ENCODE measurements at regions not wholly inside any gene's neighbourhood (a gene's known extent, or its start where the extent isn't known, plus 50 kb on each side); places are given as distances from the start of the nearest gene placed in this dataset.

DNA sequence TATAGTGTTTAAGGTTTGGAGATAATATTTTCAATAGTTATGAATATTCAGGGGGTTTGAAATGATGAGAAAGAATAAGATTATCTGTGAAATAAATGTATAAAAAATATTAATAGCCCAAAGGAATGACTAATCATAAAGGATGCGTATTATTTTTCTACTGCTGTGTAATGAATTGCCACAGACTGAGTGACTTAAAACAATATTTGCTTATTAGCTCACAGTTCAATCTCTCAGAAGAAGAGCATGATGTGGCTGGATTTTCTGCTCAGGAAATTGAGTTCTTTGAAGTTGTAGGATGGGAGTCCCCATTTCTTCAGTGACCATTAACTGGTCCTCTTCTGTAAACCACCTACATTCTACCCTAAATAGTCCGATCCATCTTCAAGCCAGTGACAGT is 1680.8 kb upstream of the AGA start:
- Histone ChIP-seq H3K27me3 (ENCODE audit: insufficient read depth, low read length) (no peaks in the 10 kb centered on the region), H3K36me3 (ENCODE audit: insufficient read depth, low read length) (no peaks in the 10 kb centered on the region)

DNA sequence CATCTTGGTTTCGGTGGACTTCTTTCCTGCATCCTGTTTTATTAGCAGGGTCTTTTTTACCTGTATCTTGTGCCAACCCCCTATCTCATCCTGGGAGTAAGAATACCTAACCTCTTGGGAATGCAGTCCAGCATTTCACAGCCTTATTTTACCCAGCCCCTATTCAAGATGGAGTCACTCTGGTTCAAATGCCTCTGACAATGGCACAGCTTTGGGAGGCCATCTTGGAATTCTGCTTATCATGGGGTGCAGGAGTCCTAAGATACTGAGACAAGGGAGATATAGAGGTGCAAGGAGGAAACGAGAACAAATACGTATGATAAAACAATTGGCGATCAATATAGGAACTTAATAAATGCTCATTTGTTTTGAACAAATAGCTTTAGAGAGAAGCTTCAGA is 1682.2 kb upstream of the AGA start:
- H3K4me3 ChIP-seq (ENCODE audit: insufficient read depth, low read length) = no peak overlapping the region
- no peaks in the 10 kb centered on the region for H3K27me3 ChIP-seq (ENCODE audit: insufficient read depth, low read length)
- H3K9me3 ChIP-seq (ENCODE audit: low read depth, low read length) = no peaks in the 10 kb centered on the region
- no peaks in the 10 kb centered on the region for H3K4me1 ChIP-seq (ENCODE audit: insufficient read depth, low read length)
- H3K4me2 ChIP-seq (ENCODE audit: insufficient read depth, low read length) = no peak overlapping the region
- DNase-seq (ENCODE audit: insufficient read length, low spot score, missing footprints) = no peak
- H3K27ac ChIP-seq (ENCODE audit: low read depth, low read length) = no peak overlapping the region
- no peaks in the 10 kb centered on the region for H3K79me2 ChIP-seq (ENCODE audit: insufficient read depth, low read length)
- TF ChIP-seq, protein P1, sequence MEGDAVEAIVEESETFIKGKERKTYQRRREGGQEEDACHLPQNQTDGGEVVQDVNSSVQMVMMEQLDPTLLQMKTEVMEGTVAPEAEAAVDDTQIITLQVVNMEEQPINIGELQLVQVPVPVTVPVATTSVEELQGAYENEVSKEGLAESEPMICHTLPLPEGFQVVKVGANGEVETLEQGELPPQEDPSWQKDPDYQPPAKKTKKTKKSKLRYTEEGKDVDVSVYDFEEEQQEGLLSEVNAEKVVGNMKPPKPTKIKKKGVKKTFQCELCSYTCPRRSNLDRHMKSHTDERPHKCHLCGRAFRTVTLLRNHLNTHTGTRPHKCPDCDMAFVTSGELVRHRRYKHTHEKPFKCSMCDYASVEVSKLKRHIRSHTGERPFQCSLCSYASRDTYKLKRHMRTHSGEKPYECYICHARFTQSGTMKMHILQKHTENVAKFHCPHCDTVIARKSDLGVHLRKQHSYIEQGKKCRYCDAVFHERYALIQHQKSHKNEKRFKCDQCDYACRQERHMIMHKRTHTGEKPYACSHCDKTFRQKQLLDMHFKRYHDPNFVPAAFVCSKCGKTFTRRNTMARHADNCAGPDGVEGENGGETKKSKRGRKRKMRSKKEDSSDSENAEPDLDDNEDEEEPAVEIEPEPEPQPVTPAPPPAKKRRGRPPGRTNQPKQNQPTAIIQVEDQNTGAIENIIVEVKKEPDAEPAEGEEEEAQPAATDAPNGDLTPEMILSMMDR (IDR thresholded peaks at IDR 0.05; ENCODE audit: extremely low read depth, low read depth, low read length) = no peak
- H4K20me1 ChIP-seq (ENCODE audit: insufficient read depth, low read length) = no peaks in the 10 kb centered on the region
- H2AFZ ChIP-seq (ENCODE audit: low read length) = no peak overlapping the region
- H3K36me3 ChIP-seq (ENCODE audit: insufficient read depth, low read length) = no peaks in the 10 kb centered on the region

More for the DNA sequence above, 1680.8 kb upstream of the AGA start:
- TF ChIP-seq, protein P1 (IDR thresholded peaks at IDR 0.05; ENCODE audit: extremely low read depth, low read depth, low read length) = no peak
- Histone ChIP-seq H3K79me2 (ENCODE audit: insufficient read depth, low read length) (no peaks in the 10 kb centered on the region), H3K4me2 (ENCODE audit: insufficient read depth, low read length) (no peak overlapping the region), H4K20me1 (ENCODE audit: insufficient read depth, low read length) (no peaks in the 10 kb centered on the region), H2AFZ (ENCODE audit: low read length) (no peak overlapping the region), H3K4me1 (ENCODE audit: insufficient read depth, low read length) (no peaks in the 10 kb centered on the region), H3K4me3 (ENCODE audit: insufficient read depth, low read length) (no peak overlapping the region), H3K27ac (ENCODE audit: low read depth, low read length) (no peak overlapping the region), H3K9me3 (ENCODE audit: low read depth, low read length) (no peaks in the 10 kb centered on the region)
- DNase-seq (ENCODE audit: insufficient read length, low spot score, missing footprints) = no peak

DNA sequence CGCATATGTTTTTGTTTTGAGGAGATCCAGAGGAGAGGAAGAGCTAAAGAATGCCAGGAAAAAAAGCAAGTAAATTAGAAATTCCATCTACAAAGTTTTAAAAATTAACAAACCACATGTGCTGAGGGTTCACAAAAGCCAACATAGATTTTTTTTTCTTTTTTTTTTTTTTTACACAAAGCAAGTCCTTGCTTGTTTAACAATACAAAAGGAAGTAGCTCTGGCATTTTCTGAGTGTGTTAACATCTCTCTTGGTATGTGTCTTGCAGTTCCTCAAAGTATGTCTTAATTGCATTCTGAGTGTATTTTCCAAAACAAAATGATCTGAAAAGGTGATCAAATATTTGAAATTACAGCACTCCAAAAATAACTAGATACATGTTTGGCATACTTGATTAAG is 1682.7 kb upstream of the AGA start:
- TF ChIP-seq, protein P1 (IDR thresholded peaks at IDR 0.05; ENCODE audit: extremely low read depth, low read depth, low read length) = no peak
- no peak overlapping the region for H3K4me2 ChIP-seq (ENCODE audit: insufficient read depth, low read length)

DNA sequence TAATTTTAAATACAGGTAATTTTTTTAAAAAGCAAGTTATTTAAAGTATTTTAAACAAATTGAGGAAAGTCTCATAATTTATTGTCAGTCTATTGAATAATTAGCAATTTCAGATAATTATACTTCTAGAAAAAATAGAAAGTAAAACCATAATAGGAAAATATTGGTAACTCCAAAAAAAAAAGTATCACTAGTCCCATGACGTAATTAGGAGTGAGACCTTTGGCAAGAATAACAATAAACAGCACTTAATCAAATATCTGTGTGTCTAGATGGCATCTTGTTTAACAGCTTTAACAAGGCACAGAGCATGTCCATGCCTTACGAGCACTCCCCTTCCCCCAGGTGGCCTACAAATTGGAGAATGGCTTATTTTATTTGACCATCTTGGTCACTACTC is 1683.6 kb upstream of the AGA start:
- Histone ChIP-seq H3K27me3 (ENCODE audit: insufficient read depth, low read length) (no peaks in the 10 kb centered on the region), H4K20me1 (ENCODE audit: insufficient read depth, low read length) (no peaks in the 10 kb centered on the region), H3K4me1 (ENCODE audit: insufficient read depth, low read length) (no peaks in the 10 kb centered on the region), H3K36me3 (ENCODE audit: insufficient read depth, low read length) (no peaks in the 10 kb centered on the region), H3K27ac (ENCODE audit: low read depth, low read length) (no peak overlapping the region), H3K9me3 (ENCODE audit: low read depth, low read length) (no peaks in the 10 kb centered on the region), H2AFZ (ENCODE audit: low read length) (no peak overlapping the region), H3K4me3 (ENCODE audit: insufficient read depth, low read length) (no peak overlapping the region), H3K79me2 (ENCODE audit: insufficient read depth, low read length) (no peaks in the 10 kb centered on the region), H3K4me2 (ENCODE audit: insufficient read depth, low read length) (no peak overlapping the region)
- peak; percentile 15 for DNase-seq (ENCODE audit: insufficient read length, low spot score, missing footprints)
- TF ChIP-seq, protein P1 (IDR thresholded peaks at IDR 0.05; ENCODE audit: extremely low read depth, low read depth, low read length) = no peak

More for the DNA sequence above, 1682.7 kb upstream of the AGA start:
- no peaks in the 10 kb centered on the region for H3K27me3 ChIP-seq (ENCODE audit: insufficient read depth, low read length)
- no peak overlapping the region for H3K27ac ChIP-seq (ENCODE audit: low read depth, low read length)
- H3K4me3 ChIP-seq (ENCODE audit: insufficient read depth, low read length) = no peak overlapping the region
- no peaks in the 10 kb centered on the region for H4K20me1 ChIP-seq (ENCODE audit: insufficient read depth, low read length)
- H3K79me2 ChIP-seq (ENCODE audit: insufficient read depth, low read length) = no peaks in the 10 kb centered on the region
- no peak for DNase-seq (ENCODE audit: insufficient read length, low spot score, missing footprints)
- no peaks in the 10 kb centered on the region for H3K36me3 ChIP-seq (ENCODE audit: insufficient read depth, low read length)
- no peaks in the 10 kb centered on the region for H3K9me3 ChIP-seq (ENCODE audit: low read depth, low read length)
- no peak overlapping the region for H2AFZ ChIP-seq (ENCODE audit: low read length)
- H3K4me1 ChIP-seq (ENCODE audit: insufficient read depth, low read length) = no peaks in the 10 kb centered on the region
